ENCODE measurements at regions not wholly inside any gene's neighbourhood (a gene's known extent, or its start where the extent isn't known, plus 50 kb on each side); places are given as distances from the start of the nearest gene placed in this dataset.

DNA sequence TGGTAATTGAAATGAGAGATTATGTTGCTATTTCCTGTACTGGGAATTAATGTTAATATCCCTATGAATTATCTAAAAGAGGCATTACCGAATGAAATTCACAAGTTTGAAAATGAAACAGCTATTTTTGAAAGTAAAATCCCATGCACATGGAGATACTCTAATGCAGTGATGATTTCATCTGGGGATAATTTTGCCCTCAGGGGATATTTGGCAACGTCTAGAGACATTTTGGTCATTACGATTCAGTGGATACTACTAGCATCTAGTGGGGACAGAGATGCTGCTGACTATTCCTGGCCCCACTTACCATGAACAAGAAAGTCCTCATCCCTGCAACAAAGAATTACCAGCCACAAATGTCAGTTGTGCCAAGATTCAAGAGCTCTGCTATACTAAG is 500.9 kb downstream of the EFNA5 start:
- peaks cover 7% of the 10 kb centered on the region for H3K36me3 Mint-ChIP-seq (ENCODE audit: low read depth)
- no peaks in the 10 kb centered on the region for H3K27me3 Mint-ChIP-seq (ENCODE audit: low read depth, poor library complexity)
- no peaks in the 10 kb centered on the region for H3K4me1 Mint-ChIP-seq
- DNase-seq, result no peak
- H3K9me3 Mint-ChIP-seq, result peaks cover 33% of the 10 kb centered on the region
- no peak overlapping the region for H3K27ac Mint-ChIP-seq
- TF ChIP-seq CTCF (IDR thresholded peaks at IDR 0.05), result no peak
- H3K4me3 Mint-ChIP-seq, result no peak overlapping the region

GRCh38 chr5:107168848-107169752 is 501.6 kb downstream of the EFNA5 start:
- peak overlapping the region; percentile 2 for H3K27ac Mint-ChIP-seq
- H3K27me3 Mint-ChIP-seq (ENCODE audit: low read depth, poor library complexity), result no peaks in the 10 kb centered on the region
- H3K4me3 Mint-ChIP-seq, result no peak overlapping the region
- no peak for DNase-seq
- TF ChIP-seq CTCF (IDR thresholded peaks at IDR 0.05), result no peak
- H3K4me1 Mint-ChIP-seq, result no peaks in the 10 kb centered on the region
- peaks cover 33% of the 10 kb centered on the region for H3K9me3 Mint-ChIP-seq
- peaks cover 7% of the 10 kb centered on the region for H3K36me3 Mint-ChIP-seq (ENCODE audit: low read depth)

DNA sequence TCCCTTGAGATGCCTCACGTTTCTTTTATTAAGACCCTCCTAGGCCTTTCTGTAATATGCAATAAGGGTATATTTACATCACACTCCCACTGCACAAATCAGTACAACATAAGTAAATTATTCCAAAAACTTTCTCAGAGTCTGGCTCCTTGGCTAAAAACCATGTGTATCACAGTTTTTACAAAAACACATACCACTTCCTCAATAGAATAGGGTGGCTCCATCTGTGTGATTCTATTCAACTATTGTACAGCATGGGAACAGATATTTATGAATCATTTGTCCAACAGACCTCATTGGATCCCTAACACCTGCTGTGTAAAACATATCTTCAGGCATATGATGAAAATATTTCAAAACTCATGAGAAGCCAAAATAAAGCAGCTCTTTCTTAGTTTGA is 502.7 kb downstream of the EFNA5 start:
- no peak overlapping the region for H3K27ac Mint-ChIP-seq
- H3K4me1 Mint-ChIP-seq, result no peaks in the 10 kb centered on the region
- peaks cover 7% of the 10 kb centered on the region for H3K36me3 Mint-ChIP-seq (ENCODE audit: low read depth)
- DNase-seq, result no peak
- peaks cover 33% of the 10 kb centered on the region for H3K9me3 Mint-ChIP-seq
- no peak for TF ChIP-seq CTCF (IDR thresholded peaks at IDR 0.05)
- no peaks in the 10 kb centered on the region for H3K27me3 Mint-ChIP-seq (ENCODE audit: low read depth, poor library complexity)
- H3K4me3 Mint-ChIP-seq, result no peak overlapping the region

DNA sequence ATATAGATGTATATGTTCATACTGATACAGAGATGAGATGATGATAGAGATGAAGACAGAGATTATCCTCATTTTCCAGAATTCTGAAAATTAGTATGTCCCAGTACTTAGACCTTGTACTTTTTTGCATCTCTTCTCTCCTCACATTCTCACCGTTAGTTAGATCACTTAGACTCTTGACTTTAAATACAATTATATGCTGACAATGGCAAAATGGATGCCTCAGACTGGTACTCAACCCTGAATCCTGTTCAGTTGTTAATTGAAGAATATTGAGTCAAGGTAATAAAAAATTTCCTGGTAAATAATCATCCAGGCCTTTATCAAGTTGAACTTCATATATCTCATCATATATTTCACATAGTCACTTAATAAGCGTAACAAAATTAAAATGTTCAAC is 505.4 kb downstream of the EFNA5 start:
- Mint-ChIP-seq H3K9me3 (peaks cover 29% of the 10 kb centered on the region), H3K36me3 (ENCODE audit: low read depth) (peaks cover 1% of the 10 kb centered on the region), H3K4me3 (no peak overlapping the region), H3K27me3 (ENCODE audit: low read depth, poor library complexity) (no peaks in the 10 kb centered on the region), H3K27ac (no peak overlapping the region), H3K4me1 (no peaks in the 10 kb centered on the region)
- no peak for DNase-seq
- no peak for TF ChIP-seq CTCF (IDR thresholded peaks at IDR 0.05)

- Mint-ChIP-seq H3K4me1 (no peaks in the 10 kb centered on the region), H3K27me3 (ENCODE audit: low read depth, poor library complexity) (no peaks in the 10 kb centered on the region), H3K9me3 (peaks cover 17% of the 10 kb centered on the region), H3K4me3 (no peak overlapping the region), H3K27ac (no peak overlapping the region), H3K36me3 (ENCODE audit: low read depth) (no peaks in the 10 kb centered on the region)
- no peak for DNase-seq
- TF ChIP-seq CTCF (IDR thresholded peaks at IDR 0.05), result no peak
These were observed 512.9 kb downstream of the EFNA5 start for GRCh38 chr5:107157809-107158208.

- no peaks in the 10 kb centered on the region for H3K4me1 Mint-ChIP-seq
- no peaks in the 10 kb centered on the region for H3K27me3 Mint-ChIP-seq (ENCODE audit: low read depth, poor library complexity)
- no peak overlapping the region for H3K4me3 Mint-ChIP-seq
- no peak for TF ChIP-seq CTCF (IDR thresholded peaks at IDR 0.05)
- no peak for DNase-seq
- H3K9me3 Mint-ChIP-seq, result peaks cover 6% of the 10 kb centered on the region
- H3K36me3 Mint-ChIP-seq (ENCODE audit: low read depth), result no peaks in the 10 kb centered on the region
- H3K27ac Mint-ChIP-seq, result peak overlapping the region; percentile 17
These were observed 515.0 kb downstream of the EFNA5 start for GRCh38 chr5:107155707-107156106.

Data from nephron progenitor cell (in vitro differentiated cells).